Amniotic stem cell (primary cell): ENCODE measurements at regions not wholly inside any gene's neighbourhood (a gene's known extent, or its start where the extent isn't known, plus 50 kb on each side); places are given as distances from the start of the nearest gene placed in this dataset.

Experiments used
- DNase-seq: peaks from one replicate; lab custom pipeline; 2025; lab: John Stamatoyannopoulos, UW

DNA sequence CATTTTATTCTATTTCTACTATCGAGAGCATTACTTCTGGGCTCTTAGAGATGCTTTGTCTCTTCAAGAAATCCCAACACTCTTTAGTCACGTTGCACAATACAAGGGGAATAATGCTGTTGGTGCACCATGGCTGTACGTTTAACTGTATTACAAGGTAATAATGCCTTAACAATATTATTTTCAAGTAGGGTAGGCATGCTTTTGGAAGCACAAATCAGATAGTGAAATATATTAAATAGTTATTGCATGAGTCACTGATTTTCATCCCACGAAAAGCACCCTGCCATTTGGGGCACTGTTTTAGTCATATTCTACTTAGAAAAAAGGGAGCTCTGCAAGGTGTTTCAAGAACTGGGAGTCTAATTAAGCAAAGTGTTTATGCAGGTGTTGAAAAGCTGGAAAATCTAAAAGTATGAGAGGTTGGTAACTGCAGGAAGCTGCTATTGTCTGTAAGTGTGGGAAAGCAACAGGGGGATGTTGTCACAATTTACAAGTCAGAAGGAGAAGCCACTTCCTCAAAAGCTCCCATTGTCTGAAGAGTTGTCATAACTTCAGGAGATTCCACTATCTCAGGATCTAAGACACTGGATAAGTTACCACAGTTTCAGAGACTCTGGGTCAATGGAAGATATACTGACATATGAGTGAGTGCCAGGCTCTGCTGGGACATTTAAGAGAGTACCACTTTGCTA lies 218.2 kb downstream of the JRKL start:
- DNase-seq, result no peak

DNA sequence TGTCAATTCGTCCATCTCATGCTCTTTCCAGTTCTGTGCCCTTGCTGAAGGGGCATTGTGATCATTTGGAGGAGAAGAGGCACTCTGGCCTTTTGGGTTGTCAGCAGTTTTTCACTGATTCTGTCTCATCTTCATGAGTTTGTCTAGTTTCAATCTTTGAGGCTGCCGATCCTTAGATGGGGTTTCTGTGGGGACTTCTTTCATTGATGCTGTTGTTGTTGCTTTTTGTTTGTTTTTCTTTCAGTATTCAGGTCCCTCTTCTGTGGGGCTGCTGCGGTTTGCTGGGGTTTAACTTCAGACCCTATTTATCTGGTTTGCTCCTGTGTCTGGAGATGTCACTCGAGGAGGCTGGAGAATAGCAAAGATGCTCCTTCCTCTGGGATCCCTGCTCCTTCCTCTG lies 224.3 kb downstream of the JRKL start:
- DNase-seq, result no peak

DNA sequence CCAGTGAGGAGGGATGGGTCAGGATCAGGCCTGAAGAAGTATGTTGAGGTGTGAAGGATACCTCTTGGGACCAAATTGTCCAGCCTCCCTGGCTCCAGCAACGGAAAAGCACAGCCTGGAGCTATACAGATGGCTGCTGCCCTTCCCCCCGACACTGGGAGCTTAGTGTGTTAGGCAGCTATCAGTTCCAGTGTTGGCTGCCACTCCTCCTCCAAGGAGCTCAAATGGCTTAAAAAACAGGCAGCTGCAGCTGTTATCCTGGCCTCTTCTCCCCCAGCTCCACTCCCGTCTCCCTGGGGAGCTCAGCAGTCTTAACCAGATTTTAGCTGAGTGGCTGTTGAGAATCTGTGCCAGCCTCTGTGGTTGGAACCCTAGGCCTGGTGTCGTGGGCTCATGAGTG lies 225.0 kb downstream of the JRKL start:
- DNase-seq, result no peak

DNA sequence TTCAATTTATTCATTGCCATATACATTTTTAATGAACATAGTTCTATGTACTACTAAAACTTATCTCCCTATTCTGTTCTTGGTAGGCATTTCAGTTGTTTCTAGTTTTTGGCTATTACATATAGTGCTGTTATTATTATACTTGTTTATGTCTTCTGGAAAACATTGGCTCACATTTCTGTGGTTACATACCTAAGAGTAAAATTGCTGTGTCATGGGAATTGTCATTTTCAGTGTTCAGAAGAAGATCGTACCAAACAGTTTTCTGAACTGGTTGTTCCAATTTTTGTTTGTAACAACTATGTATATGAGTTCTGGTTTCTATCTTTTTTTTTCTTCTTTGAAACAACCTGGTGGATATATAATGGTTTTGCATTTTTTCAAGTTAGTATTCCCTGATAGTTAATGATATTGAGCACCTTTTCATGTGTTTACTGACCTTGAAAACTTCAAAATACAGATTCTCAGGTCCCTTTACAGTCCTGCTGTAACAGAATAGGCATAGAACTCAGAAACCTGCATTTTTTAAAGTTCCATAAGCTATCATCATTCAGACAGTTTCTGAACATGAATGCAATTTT lies 230.7 kb downstream of the JRKL start:
- no peak for DNase-seq

DNA sequence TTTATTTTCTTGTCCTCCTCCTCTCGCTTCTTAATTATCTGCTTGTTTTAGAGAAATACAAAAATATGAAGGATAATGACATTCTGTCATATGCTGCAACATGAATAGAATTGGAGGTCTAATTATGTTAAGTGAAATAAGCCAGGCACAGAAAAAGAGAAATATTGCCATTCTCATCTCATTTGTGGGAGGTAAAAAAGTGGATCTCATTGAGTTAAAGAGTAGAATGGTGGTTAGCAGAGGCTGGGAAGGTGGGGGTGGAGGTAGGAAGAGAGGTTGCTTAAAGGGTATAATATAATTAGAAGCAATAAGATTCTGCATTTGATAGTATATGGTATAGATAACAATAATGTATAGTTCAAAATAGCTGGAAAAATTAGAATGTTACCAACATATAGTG lies 231.3 kb downstream of the JRKL start:
- DNase-seq, result no peak

DNA sequence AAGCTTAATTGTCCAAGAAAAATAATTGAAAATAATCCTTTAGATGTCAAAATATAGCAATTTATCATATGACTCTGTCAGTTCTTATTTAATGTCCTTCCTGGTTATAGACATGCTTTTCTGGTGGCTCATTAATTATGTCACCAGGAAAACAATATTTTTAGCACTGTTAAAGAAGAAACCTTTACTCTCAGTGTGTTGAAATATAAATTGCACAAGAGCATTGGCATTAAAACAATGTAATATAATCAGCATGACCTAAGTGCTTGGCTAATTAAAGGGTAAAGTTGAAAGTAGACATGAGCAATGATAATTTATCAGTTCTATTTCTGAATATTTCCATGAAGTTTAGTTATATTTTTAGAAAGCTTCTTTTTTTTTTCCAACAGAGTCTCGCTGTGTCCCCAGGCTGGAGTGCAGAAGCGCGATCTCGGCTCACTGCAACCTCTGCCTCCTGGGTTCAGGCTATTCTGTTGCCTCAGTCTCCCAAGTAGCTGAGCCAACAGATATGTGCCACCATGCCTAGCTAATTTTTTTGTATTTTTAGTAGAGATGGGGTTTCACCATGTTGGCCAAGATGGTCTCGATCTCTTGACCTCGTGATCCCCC lies 232.3 kb downstream of the JRKL start:
- DNase-seq, result no peak

DNA sequence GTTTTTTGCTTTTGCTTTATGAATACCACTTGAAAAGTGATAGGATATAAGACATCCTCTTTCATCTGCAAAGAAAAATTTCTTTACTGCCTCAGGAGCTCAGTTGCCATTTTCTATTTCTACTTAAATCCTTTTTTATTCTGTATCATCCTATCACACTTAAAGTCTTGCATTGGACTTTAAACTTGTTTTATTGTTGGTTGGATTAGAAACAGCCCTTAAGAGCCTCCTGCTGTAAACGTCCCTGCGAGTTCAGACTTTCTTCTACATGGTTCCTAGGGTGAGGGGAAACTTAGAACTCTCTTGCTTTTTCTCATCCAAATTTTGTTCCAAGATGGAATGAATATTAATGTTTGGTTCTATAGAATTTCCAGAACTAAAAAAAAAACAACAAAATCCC lies 234.3 kb downstream of the JRKL start:
- DNase-seq, result no peak

DNA sequence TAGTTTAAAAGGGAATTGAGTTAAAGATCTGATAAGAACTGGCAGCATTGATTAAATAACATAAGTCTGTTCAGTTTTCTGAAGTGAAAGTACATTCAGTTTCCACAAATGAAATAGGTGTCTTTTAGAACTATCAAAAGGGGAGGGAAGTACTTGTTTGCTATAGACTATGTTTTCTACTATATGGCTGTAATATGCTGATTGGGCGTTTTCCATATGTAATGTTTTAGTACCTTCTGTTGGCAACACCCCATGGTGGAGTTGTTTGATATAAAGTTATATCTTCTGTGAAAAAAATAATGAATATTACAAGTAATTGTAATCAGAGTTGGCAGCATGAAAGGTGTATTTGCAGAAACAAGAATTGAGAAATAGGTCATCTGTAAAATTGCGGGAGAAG lies 237.6 kb downstream of the JRKL start:
- no peak for DNase-seq

DNA sequence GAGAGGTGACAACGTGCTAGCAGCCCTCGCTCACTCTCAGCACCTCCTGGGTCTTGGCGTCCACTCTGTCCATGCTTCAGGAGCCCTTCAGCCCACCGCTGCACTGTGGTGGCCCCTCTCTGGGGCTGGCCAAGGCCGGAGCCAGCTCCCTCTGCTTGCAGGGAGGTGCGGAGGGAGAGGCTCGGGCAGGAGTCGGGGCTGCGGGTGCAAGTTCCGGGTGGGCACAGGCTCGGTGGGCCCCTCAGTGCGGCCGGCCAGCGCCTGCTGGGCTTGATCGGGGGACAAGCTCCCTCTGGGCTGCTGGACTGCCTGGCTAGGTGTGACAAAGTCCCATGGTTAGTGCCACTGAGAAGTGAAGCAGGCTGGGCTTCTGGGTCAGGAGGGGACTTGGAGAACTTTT lies 245.8 kb downstream of the JRKL start:
- DNase-seq, result no peak

DNA sequence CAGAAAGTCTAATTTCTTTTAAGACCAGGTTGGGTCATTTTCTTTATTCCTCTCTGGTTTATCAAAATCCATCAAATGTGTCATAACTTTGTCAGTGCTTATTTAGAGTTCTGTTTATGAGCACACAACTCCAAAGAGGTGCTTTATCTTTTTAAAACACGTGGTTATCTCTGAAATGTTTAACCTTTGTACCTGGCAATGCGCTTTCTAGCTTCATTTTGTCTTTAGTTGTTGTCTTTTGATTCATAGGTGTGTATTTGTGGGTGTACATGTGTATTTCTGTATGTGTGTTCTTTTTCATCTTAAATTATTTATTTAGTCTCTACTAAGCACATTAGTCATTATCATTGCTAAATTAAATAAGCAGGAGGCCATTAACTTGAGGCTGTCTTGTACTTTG lies 251.4 kb downstream of the JRKL start:
- DNase-seq, result no peak

DNA sequence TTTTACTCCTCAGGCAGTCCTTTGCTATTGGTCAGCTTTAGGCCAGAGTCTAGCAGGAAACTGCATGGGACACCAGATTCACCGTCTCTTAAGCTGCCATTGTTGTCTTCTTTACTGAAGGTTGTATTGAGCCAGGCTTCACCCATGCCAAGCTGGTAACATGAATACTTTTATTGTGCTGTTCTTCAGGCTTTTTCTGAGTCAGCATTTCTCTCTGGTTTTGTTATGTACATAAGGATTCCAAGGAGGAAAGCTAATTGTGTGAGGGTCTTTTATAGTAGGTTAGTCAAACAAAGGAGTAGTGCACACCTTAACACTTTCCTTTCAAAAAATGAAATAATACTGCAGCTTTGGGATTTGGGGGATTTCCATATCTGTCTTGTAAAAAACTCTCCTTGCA lies 252.8 kb downstream of the JRKL start:
- DNase-seq, result no peak

DNA sequence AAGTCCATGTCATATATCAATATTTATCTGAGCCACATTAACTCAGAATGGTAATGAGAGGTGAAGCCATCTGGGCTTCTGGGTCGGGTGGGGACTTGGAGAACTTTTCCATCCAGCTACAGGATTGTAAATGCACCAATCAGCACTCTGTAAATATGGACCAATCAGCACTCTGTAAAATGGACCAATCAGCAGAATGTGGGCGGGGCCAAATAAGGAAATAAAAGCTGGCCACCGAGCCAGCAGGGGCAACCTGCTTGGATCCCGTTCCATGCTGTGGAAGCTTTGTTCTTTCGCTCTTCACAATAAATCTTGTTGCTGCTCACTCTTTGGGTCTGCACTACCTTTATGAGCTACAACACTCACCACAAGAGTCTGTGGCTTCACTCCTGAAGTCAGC lies 253.4 kb downstream of the JRKL start:
- no peak for DNase-seq

DNA sequence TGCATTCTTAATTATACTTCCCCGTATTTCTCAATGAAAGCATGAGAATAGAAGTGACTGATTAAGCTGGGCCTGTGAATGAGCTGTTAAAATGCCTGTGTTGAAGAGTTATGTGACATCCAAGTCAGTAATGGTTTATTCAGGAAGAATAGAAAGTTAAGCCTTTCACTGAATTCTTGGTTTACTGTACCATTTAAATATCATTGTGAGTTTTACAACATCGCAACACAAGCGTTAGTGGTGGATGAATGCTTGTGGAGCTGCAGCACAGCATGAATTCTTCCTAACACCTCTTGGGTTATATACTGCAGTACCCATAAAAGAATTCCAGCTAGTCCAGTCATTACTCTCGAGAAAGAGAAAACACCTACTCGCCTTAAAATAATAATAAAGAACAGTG lies 257.8 kb downstream of the JRKL start:
- no peak for DNase-seq

DNA sequence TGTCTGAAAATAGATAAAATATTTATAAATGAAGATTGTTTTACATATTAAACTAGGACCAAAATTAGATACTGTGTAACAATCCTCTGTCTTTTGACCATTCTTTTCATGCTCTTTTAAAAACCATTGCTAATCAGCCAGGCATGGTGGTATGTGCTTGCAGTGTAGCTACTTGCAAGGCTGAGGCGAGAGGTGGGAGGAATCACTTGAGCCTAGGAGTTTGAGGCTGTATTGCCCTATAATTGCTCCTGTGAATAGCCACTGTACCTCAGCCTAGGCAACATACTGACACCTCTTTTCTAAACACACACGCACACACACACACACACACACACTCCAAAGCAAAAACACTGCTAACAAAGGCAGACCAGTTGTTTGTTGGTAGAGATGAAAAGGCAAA lies 259.2 kb downstream of the JRKL start:
- no peak for DNase-seq

DNA sequence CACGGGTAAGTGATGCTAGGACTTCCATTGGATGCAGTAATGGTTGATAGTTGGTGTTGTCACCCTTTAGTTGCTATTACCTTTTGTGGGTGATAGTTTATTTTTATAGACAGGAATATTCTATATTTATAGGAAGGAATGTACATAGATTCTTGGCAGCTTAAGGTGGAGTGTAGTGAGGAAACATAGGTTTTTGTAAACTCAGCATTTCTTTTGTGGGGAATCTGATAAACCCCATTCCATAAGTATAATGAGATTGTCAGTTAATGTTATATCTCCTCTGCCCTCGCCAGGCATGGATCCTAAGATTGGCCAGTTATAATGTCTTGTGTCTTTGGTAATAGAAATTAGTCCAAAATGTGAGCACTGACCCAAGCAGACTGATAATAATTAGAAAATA lies 262.7 kb downstream of the JRKL start:
- no peak for DNase-seq

DNA sequence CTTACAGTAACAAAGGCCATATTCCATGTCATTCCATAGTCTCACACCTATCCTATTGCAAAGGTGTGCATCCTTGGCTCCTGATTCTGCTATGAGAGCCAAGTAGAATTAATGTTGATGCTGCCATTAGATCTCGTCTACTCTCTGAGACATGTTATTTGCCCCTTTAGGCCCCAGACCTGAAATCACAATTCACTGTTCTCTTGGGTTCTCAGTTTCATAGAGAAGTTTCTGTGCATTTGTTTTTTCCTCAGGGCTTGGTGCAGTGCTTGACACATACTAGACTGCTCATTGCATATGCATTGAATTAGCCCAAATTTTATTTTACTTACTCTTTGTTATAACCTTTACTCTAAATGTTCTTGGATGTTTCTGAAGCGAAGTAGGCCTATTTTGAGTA lies 265.7 kb downstream of the JRKL start:
- DNase-seq, result no peak

DNA sequence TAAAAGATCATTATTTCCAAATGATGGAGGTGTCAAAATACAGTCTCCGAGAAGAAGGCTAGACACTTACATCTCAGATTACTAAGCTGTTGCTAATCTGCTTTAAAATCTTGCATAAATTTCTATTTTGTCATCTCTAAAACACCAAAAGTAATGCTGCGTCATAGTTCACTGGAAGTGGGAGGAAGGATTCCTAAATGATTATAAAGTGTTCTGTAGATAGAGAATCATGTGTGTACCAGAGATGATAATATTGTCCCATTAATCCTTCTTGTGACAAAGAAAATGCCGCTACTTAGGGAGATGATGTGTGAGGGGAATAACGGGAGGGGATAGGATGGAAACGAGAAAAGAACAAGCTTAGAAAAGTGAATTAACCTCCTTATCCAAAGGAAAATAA lies 268.6 kb downstream of the JRKL start:
- DNase-seq, result no peak

DNA sequence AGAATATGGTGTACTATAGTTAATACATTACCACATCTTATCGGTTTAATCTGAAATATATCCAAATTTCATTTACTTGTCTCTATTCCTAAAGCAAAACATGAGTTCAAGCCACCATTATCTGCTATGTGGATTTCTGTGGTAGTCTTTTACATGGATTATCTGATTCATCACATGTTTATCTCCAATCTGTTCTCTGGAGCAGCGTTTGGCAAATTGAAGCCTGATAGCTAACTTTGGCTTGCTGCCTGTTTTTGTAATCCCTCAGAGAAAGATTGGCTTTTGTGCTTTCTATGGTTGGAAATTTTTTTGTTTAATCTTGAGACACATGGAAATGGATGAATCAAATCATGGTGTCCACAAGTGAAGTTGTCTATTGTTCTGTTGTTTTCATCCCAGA lies 274.3 kb downstream of the JRKL start:
- DNase-seq, result no peak

DNA sequence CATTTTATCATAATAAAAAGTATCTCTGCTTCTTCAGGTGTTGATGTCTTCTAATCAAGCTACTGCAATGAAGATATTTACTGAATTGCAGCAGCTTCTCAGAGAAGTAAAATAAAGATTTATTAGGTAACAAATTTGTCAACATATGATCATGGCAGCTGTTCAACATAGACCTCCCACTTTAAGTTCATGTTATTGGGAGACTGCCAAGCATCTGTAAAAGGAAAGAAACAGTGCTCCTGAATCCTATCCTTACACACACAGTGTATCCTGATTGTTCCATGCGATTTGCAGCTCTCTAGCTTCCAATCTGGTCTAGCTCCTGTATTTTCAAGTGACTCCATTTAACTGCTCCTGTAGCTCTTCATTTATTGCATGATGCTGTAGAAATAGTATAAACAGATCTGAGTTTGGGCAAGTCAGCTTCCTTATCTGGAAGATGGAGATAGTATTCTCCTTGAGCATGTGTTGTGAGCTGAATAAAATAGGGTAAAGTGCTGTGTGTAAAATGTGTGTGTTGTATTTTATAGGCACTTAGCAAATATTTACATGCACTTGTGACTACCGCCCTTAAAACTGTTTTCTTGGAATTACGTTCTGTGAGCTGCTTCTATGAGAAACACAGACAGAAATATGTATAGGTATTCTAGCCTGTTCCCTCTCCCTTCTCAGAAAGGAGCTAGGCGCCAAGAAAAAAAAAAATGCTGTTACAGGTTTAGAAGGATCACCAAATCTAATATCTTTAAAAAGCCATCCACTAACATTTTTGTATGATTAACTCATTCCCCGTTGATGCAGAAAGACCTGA lies 290.6 kb downstream of the JRKL start:
- no peak for DNase-seq

DNA sequence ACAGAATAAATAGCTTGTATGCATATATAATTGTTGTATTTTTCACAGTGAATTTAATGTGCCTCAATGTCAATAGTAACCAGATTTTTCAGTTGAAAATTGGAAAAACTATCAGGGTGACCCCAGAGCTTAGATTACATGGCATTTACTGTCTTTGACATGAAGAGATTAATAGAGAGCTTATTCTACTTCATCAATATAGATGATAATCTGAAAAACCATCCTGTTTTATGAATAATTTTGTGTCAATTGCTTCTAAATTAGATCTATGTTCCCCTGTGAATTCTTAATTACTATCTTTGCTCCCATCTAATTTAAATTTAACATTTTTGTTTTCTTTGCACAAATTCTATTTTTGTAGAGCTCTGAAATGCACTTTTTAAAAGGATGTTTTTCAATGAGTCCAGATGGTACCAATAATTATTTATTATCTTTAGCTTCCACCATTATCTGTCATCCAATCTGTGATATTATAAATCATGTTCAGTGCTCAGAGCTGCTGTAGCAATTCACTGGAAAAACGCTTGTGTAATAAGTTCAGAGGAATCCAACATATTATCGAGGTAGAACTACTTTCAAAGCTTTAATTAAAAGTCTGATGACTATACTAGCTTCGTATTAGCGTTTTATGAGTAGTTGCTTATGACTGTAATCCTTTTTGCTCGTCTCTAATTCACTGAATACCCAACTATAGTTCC lies 291.4 kb downstream of the JRKL start:
- no peak for DNase-seq

DNA sequence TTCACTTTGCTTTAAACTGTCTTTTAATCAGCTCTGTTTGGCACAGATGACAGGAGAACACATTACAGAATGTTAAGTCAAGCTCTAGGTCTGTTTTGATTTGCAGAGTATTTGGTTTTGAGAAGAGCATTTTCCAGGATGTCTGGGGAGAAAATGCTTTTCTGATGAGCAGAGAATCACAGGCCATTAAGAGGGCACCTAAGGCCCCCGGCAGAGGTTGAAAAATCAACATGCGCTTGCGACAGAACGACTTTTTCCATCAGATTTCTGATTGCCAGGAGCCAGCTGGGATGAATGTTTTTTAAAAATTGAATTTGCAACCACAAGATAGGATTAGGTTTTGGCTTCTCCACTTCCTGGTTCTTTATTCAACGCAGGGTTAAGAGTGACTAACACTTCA lies 304.5 kb downstream of the JRKL start:
- no peak for DNase-seq

DNA sequence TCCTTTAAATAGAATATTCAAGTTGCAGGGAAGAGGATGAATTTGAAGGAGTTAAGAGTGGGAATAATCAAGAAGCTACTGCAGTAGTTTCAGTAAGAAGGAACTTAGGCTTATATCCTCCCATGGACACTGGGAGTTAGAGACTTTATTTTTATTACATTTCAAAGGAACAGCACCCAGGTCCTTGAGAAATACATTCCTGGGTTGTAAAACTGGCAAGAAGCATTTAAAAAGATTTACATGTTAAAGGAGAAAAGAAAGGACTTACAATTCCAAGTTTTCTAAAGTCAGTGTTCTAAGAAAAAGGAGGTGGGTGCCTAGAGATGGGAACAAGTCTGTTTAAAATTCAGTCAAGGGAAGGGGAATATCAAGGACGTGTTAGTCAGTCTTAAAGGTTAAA lies 306.9 kb downstream of the JRKL start:
- no peak for DNase-seq

DNA sequence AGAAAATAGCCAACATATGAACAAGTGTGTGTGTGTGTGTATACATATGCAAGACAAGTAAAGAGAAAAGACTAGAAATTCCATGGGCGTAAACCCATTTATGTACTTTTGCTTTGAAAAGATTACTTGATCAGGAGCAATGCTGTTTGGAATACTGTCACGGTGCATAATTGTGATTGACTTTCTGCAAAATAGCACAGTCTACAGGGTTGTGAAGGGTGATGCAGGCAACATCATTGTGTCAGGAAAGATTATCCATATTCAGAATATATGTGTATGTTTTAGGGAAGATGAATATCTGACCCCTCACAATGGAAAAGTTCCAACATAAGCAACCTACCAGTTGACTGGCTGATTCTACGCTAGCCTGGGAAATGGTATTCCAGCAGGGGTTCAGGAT lies 307.7 kb downstream of the JRKL start:
- DNase-seq, result no peak
